ENCODE measurements at regions not wholly inside any gene's neighbourhood (a gene's known extent, or its start where the extent isn't known, plus 50 kb on each side); places are given as distances from the start of the nearest gene placed in this dataset.

- DNase-seq = no peak
- H3K79me2 ChIP-seq (ENCODE audit: control insufficient read depth, insufficient read depth, low read length, poor library complexity) = no peaks in the 10 kb centered on the region
- no CpG with 5 or more reads among the region's 5 CpGs for WGBS (ENCODE audit: extremely low coverage, insufficient coverage, insufficient read length)
- no peak overlapping the region for H2AFZ ChIP-seq (ENCODE audit: insufficient read depth, low read length, poor library complexity)
- H3K4me1 ChIP-seq (ENCODE audit: control insufficient read depth in 1 of 2, insufficient read depth in 2 of 2, low read length in 2 of 2) = no peaks in the 10 kb centered on the region
- no peak overlapping the region for H3K18ac ChIP-seq (ENCODE audit: low read length)
- no peaks in the 10 kb centered on the region for H3K27me3 ChIP-seq (ENCODE audit: insufficient read depth, low read length)
- no peak overlapping the region for H4K12ac ChIP-seq (ENCODE audit: low read depth, low read length)
- no peak overlapping the region for H3K9ac ChIP-seq (ENCODE audit: low read length)
- H3K9me3 ChIP-seq (ENCODE audit: insufficient read depth, low read depth, low read length) = no peaks in the 10 kb centered on the region
- H3K4me2 ChIP-seq (ENCODE audit: low read length) = no peak overlapping the region
- H4K8ac ChIP-seq (ENCODE audit: low read depth, low read length) = no peak overlapping the region
- H2BK12ac ChIP-seq (ENCODE audit: low read length) = no peak overlapping the region
- no peaks in the 10 kb centered on the region for H3K36me3 ChIP-seq (ENCODE audit: control insufficient read depth in 1 of 2, insufficient read depth in 2 of 2, low read length in 2 of 2)
- H2BK120ac ChIP-seq (ENCODE audit: insufficient read depth, low read length, poor library complexity) = no peak overlapping the region
- no peak overlapping the region for H3K4me3 ChIP-seq (ENCODE audit: low read depth, low read length)
- no peak overlapping the region for H3K23ac ChIP-seq (ENCODE audit: low read length)
- no peak overlapping the region for H3K4ac ChIP-seq (ENCODE audit: low read depth, low read length)
- no peaks in the 10 kb centered on the region for H3K79me1 ChIP-seq (ENCODE audit: low read length)
- H2AK5ac ChIP-seq (ENCODE audit: low read length) = no peak overlapping the region
- no peak overlapping the region for H2BK5ac ChIP-seq (ENCODE audit: low read depth, low read length, poor library complexity)
- no peak overlapping the region for H4K91ac ChIP-seq (ENCODE audit: low read depth, low read length)
- no peak overlapping the region for H3K27ac ChIP-seq (ENCODE audit: low read depth, low read length)
- H3K14ac ChIP-seq (ENCODE audit: low read length) = no peak overlapping the region
Observed at GRCh38 chr20:17138237-17138636, 88.6 kb upstream of the PCSK2 start.

GRCh38 chr20:17140894-17141293 lies 85.9 kb upstream of the PCSK2 start:
- Histone ChIP-seq H3K9ac (ENCODE audit: low read length) (no peak overlapping the region), H3K79me1 (ENCODE audit: low read length) (no peaks in the 10 kb centered on the region), H3K9me3 (ENCODE audit: insufficient read depth, low read depth, low read length) (no peaks in the 10 kb centered on the region), H3K79me2 (ENCODE audit: control insufficient read depth, insufficient read depth, low read length, poor library complexity) (no peaks in the 10 kb centered on the region), H3K4me1 (ENCODE audit: control insufficient read depth in 1 of 2, insufficient read depth in 2 of 2, low read length in 2 of 2) (no peaks in the 10 kb centered on the region), H3K18ac (ENCODE audit: low read length) (no peak overlapping the region), H4K8ac (ENCODE audit: low read depth, low read length) (no peak overlapping the region), H2BK5ac (ENCODE audit: low read depth, low read length, poor library complexity) (no peak overlapping the region), H3K4me2 (ENCODE audit: low read length) (no peak overlapping the region), H3K14ac (ENCODE audit: low read length) (no peak overlapping the region), H3K36me3 (ENCODE audit: control insufficient read depth in 1 of 2, insufficient read depth in 2 of 2, low read length in 2 of 2) (no peaks in the 10 kb centered on the region), H2BK12ac (ENCODE audit: low read length) (no peak overlapping the region), H2AK5ac (ENCODE audit: low read length) (no peak overlapping the region), H4K12ac (ENCODE audit: low read depth, low read length) (no peak overlapping the region), H4K91ac (ENCODE audit: low read depth, low read length) (no peak overlapping the region), H3K27ac (ENCODE audit: low read depth, low read length) (no peak overlapping the region), H3K4me3 (ENCODE audit: low read depth, low read length) (no peak overlapping the region), H2AFZ (ENCODE audit: insufficient read depth, low read length, poor library complexity) (no peak overlapping the region), H3K27me3 (ENCODE audit: insufficient read depth, low read length) (no peaks in the 10 kb centered on the region), H3K4ac (ENCODE audit: low read depth, low read length) (no peak overlapping the region), H3K23ac (ENCODE audit: low read length) (no peak overlapping the region), H2BK120ac (ENCODE audit: insufficient read depth, low read length, poor library complexity) (no peak overlapping the region)
- WGBS (ENCODE audit: extremely low coverage, insufficient coverage, insufficient read length) = no CpG with 5 or more reads among the region's 3 CpGs
- no peak for DNase-seq

GRCh38 chr20:17141568-17141967 lies 85.3 kb upstream of the PCSK2 start:
- Histone ChIP-seq H3K79me2 (ENCODE audit: control insufficient read depth, insufficient read depth, low read length, poor library complexity) (no peaks in the 10 kb centered on the region), H3K4me1 (ENCODE audit: control insufficient read depth in 1 of 2, insufficient read depth in 2 of 2, low read length in 2 of 2) (no peaks in the 10 kb centered on the region), H3K27ac (ENCODE audit: low read depth, low read length) (no peak overlapping the region), H3K9me3 (ENCODE audit: insufficient read depth, low read depth, low read length) (no peaks in the 10 kb centered on the region), H2BK120ac (ENCODE audit: insufficient read depth, low read length, poor library complexity) (no peak overlapping the region), H3K4me3 (ENCODE audit: low read depth, low read length) (no peak overlapping the region), H3K23ac (ENCODE audit: low read length) (no peak overlapping the region), H3K18ac (ENCODE audit: low read length) (no peak overlapping the region), H2BK5ac (ENCODE audit: low read depth, low read length, poor library complexity) (no peak overlapping the region), H3K9ac (ENCODE audit: low read length) (no peak overlapping the region), H2BK12ac (ENCODE audit: low read length) (no peak overlapping the region), H3K79me1 (ENCODE audit: low read length) (no peaks in the 10 kb centered on the region), H4K12ac (ENCODE audit: low read depth, low read length) (no peak overlapping the region), H2AK5ac (ENCODE audit: low read length) (no peak overlapping the region), H3K14ac (ENCODE audit: low read length) (no peak overlapping the region), H4K8ac (ENCODE audit: low read depth, low read length) (no peak overlapping the region), H3K4me2 (ENCODE audit: low read length) (no peak overlapping the region), H4K91ac (ENCODE audit: low read depth, low read length) (no peak overlapping the region), H3K36me3 (ENCODE audit: control insufficient read depth in 1 of 2, insufficient read depth in 2 of 2, low read length in 2 of 2) (no peaks in the 10 kb centered on the region), H3K27me3 (ENCODE audit: insufficient read depth, low read length) (no peaks in the 10 kb centered on the region), H2AFZ (ENCODE audit: insufficient read depth, low read length, poor library complexity) (no peak overlapping the region), H3K4ac (ENCODE audit: low read depth, low read length) (no peak overlapping the region)
- no CpG with 5 or more reads among the region's 4 CpGs for WGBS (ENCODE audit: extremely low coverage, insufficient coverage, insufficient read length)
- DNase-seq = no peak

GRCh38 chr20:17142666-17143065 lies 84.2 kb upstream of the PCSK2 start:
- no peak overlapping the region for H4K8ac ChIP-seq (ENCODE audit: low read depth, low read length)
- WGBS (ENCODE audit: extremely low coverage, insufficient coverage, insufficient read length) = no CpG with 5 or more reads among the region's 3 CpGs
- H3K79me1 ChIP-seq (ENCODE audit: low read length) = no peaks in the 10 kb centered on the region

More at GRCh38 chr20:17142666-17143065, 84.2 kb upstream of the PCSK2 start:
- no peak overlapping the region for H2BK120ac ChIP-seq (ENCODE audit: insufficient read depth, low read length, poor library complexity)
- no peak overlapping the region for H3K14ac ChIP-seq (ENCODE audit: low read length)
- no peaks in the 10 kb centered on the region for H3K79me2 ChIP-seq (ENCODE audit: control insufficient read depth, insufficient read depth, low read length, poor library complexity)
- no peak overlapping the region for H2BK5ac ChIP-seq (ENCODE audit: low read depth, low read length, poor library complexity)
- no peak for DNase-seq
- H2AFZ ChIP-seq (ENCODE audit: insufficient read depth, low read length, poor library complexity) = no peak overlapping the region
- H3K4me1 ChIP-seq (ENCODE audit: control insufficient read depth in 1 of 2, insufficient read depth in 2 of 2, low read length in 2 of 2) = no peaks in the 10 kb centered on the region
- H2BK12ac ChIP-seq (ENCODE audit: low read length) = no peak overlapping the region
- H3K27me3 ChIP-seq (ENCODE audit: insufficient read depth, low read length) = no peaks in the 10 kb centered on the region
- H3K4me3 ChIP-seq (ENCODE audit: low read depth, low read length) = no peak overlapping the region
- H3K23ac ChIP-seq (ENCODE audit: low read length) = peak overlapping the region; percentile 64
- H3K4me2 ChIP-seq (ENCODE audit: low read length) = no peak overlapping the region
- H3K36me3 ChIP-seq (ENCODE audit: control insufficient read depth in 1 of 2, insufficient read depth in 2 of 2, low read length in 2 of 2) = no peaks in the 10 kb centered on the region
- no peak overlapping the region for H3K18ac ChIP-seq (ENCODE audit: low read length)
- no peaks in the 10 kb centered on the region for H3K9me3 ChIP-seq (ENCODE audit: insufficient read depth, low read depth, low read length)
- no peak overlapping the region for H4K12ac ChIP-seq (ENCODE audit: low read depth, low read length)
- no peak overlapping the region for H2AK5ac ChIP-seq (ENCODE audit: low read length)
- no peak overlapping the region for H3K4ac ChIP-seq (ENCODE audit: low read depth, low read length)
- no peak overlapping the region for H3K27ac ChIP-seq (ENCODE audit: low read depth, low read length)
- H3K9ac ChIP-seq (ENCODE audit: low read length) = no peak overlapping the region
- H4K91ac ChIP-seq (ENCODE audit: low read depth, low read length) = no peak overlapping the region
